GM12865 (cell line): ENCODE measurements at regions not wholly inside any gene's neighbourhood (a gene's known extent, or its start where the extent isn't known, plus 50 kb on each side); places are given as distances from the start of the nearest gene placed in this dataset.

ENCODE experiments used
- DNase-seq: peaks from one replicate; pipeline ENCODE4 v3.0.0; 2010; ENCODE audit warnings: low read depth
- H3K4me3 ChIP-seq: 2 replicates; pipeline ENCODE4 v1.5.1; 2011; ENCODE audit warnings: mild to moderate bottlenecking, low read depth, low read length, control low read depth
- CTCF ChIP-seq: IDR thresholded peaks from 2 replicates; pipeline ENCODE4 v1.5.1; 2011; ENCODE audit warnings: low read length, control low read depth, low read depth, inconsistent platforms; ENCODE audit not compliant: insufficient read depth; ENCODE audit errors: missing control alignments

GRCh38 chr2:51597086-51597485 lies 565.2 kb upstream of the NRXN1 start:
- H3K4me3 ChIP-seq: no peak overlapping the region
- TF ChIP-seq CTCF: no peak
- no peak for DNase-seq

- TF ChIP-seq CTCF: no peak
- no peak for DNase-seq
- H3K4me3 ChIP-seq: no peak overlapping the region
Observed at GRCh38 chr2:51595836-51596235, 563.9 kb upstream of the NRXN1 start.

- H3K4me3 ChIP-seq: no peak overlapping the region
- no peak for DNase-seq
- no peak for TF ChIP-seq CTCF
Observed at GRCh38 chr2:51581636-51582267, 549.8 kb upstream of the NRXN1 start.

GRCh38 chr2:51579412-51579811 lies 547.5 kb upstream of the NRXN1 start:
- DNase-seq: no peak
- TF ChIP-seq CTCF: no peak
- no peak overlapping the region for H3K4me3 ChIP-seq

- TF ChIP-seq CTCF: no peak
- no peak for DNase-seq
- no peak overlapping the region for H3K4me3 ChIP-seq
Observed at GRCh38 chr2:51575181-51575580, 543.2 kb upstream of the NRXN1 start.

- no peak for TF ChIP-seq CTCF
- no peak for DNase-seq
- no peak overlapping the region for H3K4me3 ChIP-seq
Observed at GRCh38 chr2:51559026-51559425, 527.1 kb upstream of the NRXN1 start.

GRCh38 chr2:51553476-51553875 lies 521.5 kb upstream of the NRXN1 start:
- TF ChIP-seq CTCF: no peak
- DNase-seq: no peak

More at GRCh38 chr2:51553476-51553875, 521.5 kb upstream of the NRXN1 start:
- no peak overlapping the region for H3K4me3 ChIP-seq
